ENCODE measurements at regions not wholly inside any gene's neighbourhood (a gene's known extent, or its start where the extent isn't known, plus 50 kb on each side); places are given as distances from the start of the nearest gene placed in this dataset.

DNA sequence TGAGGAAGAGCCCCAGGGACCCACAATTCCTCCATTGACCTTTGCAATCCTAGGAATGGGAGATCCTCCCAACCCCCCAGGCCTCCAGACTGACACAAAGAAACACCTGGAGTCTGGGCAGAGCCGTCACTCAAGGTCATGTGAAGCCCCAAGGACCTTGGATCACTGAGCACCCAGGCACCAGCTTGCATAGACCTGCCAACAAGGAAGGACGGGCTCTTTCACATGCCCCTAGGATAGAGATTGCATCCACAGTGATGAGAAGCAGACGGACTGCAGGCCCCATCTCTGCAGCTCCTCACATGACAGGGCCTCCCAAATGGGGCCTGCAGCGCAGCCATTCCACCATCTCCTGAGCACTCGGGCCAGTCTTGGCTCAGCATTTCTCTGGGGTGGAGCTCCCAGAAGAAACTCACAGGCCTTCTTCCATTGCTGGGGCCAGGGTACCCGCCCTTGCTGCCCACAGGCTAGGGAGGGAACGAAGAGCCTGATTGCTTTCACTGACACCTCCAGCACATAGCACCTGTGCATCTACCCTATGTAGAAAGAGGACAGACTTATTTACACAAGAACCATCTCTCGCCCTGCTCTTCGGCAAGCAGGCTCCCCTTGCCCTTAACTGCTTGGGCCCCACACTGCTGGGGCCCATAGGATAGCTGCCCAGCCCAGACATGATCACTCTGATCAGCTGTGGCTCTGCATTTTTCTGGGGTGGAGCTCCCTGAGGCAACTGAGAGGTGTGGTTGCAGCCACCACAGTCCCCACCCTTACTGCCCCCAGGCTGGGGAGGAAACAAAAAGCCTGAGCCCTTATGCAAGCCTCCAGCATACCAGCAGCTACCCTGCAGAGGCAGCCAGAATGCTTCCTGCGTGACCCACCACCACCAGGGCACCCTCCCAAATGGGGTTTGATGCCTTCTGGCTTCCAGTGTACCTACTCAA is 185.7 kb upstream of the ZCCHC13 start:
- TF ChIP-seq CTCF (IDR thresholded peaks at IDR 0.05; ENCODE audit: low read depth, low read length, poor library complexity, severe bottlenecking) = no peak
- TF ChIP-seq EZH2phosphoT487 (IDR thresholded peaks at IDR 0.05; ENCODE audit: borderline replicate concordance, low read length) = no peak

Data from DOHH2 (cell line).